IMR-90 (cell line): ENCODE measurements at regions not wholly inside any gene's neighbourhood (a gene's known extent, or its start where the extent isn't known, plus 50 kb on each side); places are given as distances from the start of the nearest gene placed in this dataset.

Experiments
- CEBPB ChIP-seq: IDR thresholded peaks from 2 replicates; pipeline ENCODE4 v1.6.1; 2012; ENCODE audit warnings: low read depth, low read length, improper control_type of control experiment
- CHD1 ChIP-seq: IDR thresholded peaks from 2 replicates; pipeline ENCODE4 v1.6.1; 2012; ENCODE audit warnings: low read depth, low read length, improper control_type of control experiment
- CTCF ChIP-seq: conservative IDR thresholded peaks from 2 replicates; pipeline ENCODE4 v1.5.1; 2012; ENCODE audit warnings: mild to moderate bottlenecking, low read depth, low read length, improper control_type of control experiment
- POLR2A ChIP-seq: IDR thresholded peaks from 2 replicates; pipeline ENCODE4 v1.6.1; 2012; ENCODE audit warnings: mild to moderate bottlenecking, low read depth, low read length
- SMC3 ChIP-seq: fragments of 150-350 bp; IDR thresholded peaks from 2 replicates; pipeline ENCODE4 v1.6.1; 2016; ENCODE audit warnings: low read depth, mild to moderate bottlenecking, antibody characterized with exemption, low read length, moderate library complexity

- no peak for TF ChIP-seq CTCF
- no peak for TF ChIP-seq CHD1
- TF ChIP-seq CEBPB, result no peak
- no peak for TF ChIP-seq SMC3
- no peak for TF ChIP-seq POLR2A
These were observed 162.6 kb downstream of the BUB3 start for GRCh38 chr10:123316776-123317175.
